ENCODE measurements at regions not wholly inside any gene's neighbourhood (a gene's known extent, or its start where the extent isn't known, plus 50 kb on each side); places are given as distances from the start of the nearest gene placed in this dataset.

- Histone ChIP-seq H3K9me2 (ENCODE audit: insufficient read depth) (no peaks in the 10 kb centered on the region), H3K4me2 (no peak overlapping the region), H3K36me3 (ENCODE audit: insufficient read depth) (0 out of 2 replicates have a peak, but pooled peaks cover 3% of the 10 kb centered on the region), H3K27me3 (ENCODE audit: insufficient read depth) (no peaks in the 10 kb centered on the region), H3K4me1 (ENCODE audit: insufficient read depth) (no peaks in the 10 kb centered on the region), H4K20me1 (replicated peaks; ENCODE audit: insufficient read depth) (no peaks in the 10 kb centered on the region), H3K27ac (ENCODE audit: low read depth) (no peak overlapping the region), H3K4me3 (no peak overlapping the region), H3F3A (replicated peaks; ENCODE audit: low read depth) (no peaks in the 10 kb centered on the region), H3K79me2 (replicated peaks; ENCODE audit: insufficient read depth) (no peaks in the 10 kb centered on the region), H2AFZ (no peak overlapping the region)
- Mint-ChIP-seq H3K4me3 (no peak overlapping the region), H3K4me1 (no peaks in the 10 kb centered on the region; the same call in 2 of the 3 replicates), H3K9me3 (no peaks in the 10 kb centered on the region; the same call in 2 of the 3 replicates), H3K27ac (no peak overlapping the region), H3K27me3 (ENCODE audit: insufficient read depth, low read depth, poor library complexity) (peaks cover 10% of the 10 kb centered on the region), H3K36me3 (ENCODE audit: low read depth) (no peaks in the 10 kb centered on the region)
- TF ChIP-seq ZNF331 (CRISPR knock-in tag; IDR thresholded peaks at IDR 0.05; ENCODE audit: low read depth) (no peak), ETS1 (IDR thresholded peaks at IDR 0.05) (no peak), EZH2phosphoT487 (IDR thresholded peaks at IDR 0.05; ENCODE audit: unreplicated experiment) (no peak), CTCF (conservative IDR thresholded peaks at IDR 0.05; ENCODE audit: low read depth in 2 of 2) (no peak)
- DNase-seq (ENCODE audit: low spot score) (no peak), ATAC-seq (no peak)
Measured at GRCh38 chr22:49352361-49353169, 475.1 kb downstream of the BRD1 start.

GRCh38 chr22:49351761-49352227 is 475.9 kb downstream of the BRD1 start:
- Mint-ChIP-seq H3K4me1 (no peaks in the 10 kb centered on the region; the same call in 2 of the 3 replicates), H3K27ac (no peak overlapping the region)
- DNase-seq (ENCODE audit: low spot score): no peak

More at GRCh38 chr22:49351761-49352227, 475.9 kb downstream of the BRD1 start:
- no peak for ATAC-seq
- H3K4me2 ChIP-seq: no peak overlapping the region
- 0 out of 2 replicates have a peak, but pooled peaks cover 3% of the 10 kb centered on the region for H3K36me3 ChIP-seq (ENCODE audit: insufficient read depth)
- no peaks in the 10 kb centered on the region for H3K9me2 ChIP-seq (ENCODE audit: insufficient read depth)
- H4K20me1 ChIP-seq (replicated peaks; ENCODE audit: insufficient read depth): no peaks in the 10 kb centered on the region
- no peak for TF ChIP-seq ZNF331 (CRISPR knock-in tag; IDR thresholded peaks at IDR 0.05; ENCODE audit: low read depth)
- no peaks in the 10 kb centered on the region for H3K79me2 ChIP-seq (replicated peaks; ENCODE audit: insufficient read depth)
- H3K4me1 ChIP-seq (ENCODE audit: insufficient read depth): no peaks in the 10 kb centered on the region
- no peak overlapping the region for H2AFZ ChIP-seq
- H3K27ac ChIP-seq (ENCODE audit: low read depth): no peak overlapping the region
- H3F3A ChIP-seq (replicated peaks; ENCODE audit: low read depth): no peaks in the 10 kb centered on the region
- Mint-ChIP-seq H3K9me3 (no peaks in the 10 kb centered on the region; the same call in 2 of the 3 replicates), H3K4me3 (no peak overlapping the region), H3K27me3 (ENCODE audit: insufficient read depth, low read depth, poor library complexity) (peaks cover 10% of the 10 kb centered on the region), H3K36me3 (ENCODE audit: low read depth) (no peaks in the 10 kb centered on the region; the same call in 2 of the 3 replicates)
- no peaks in the 10 kb centered on the region for H3K27me3 ChIP-seq (ENCODE audit: insufficient read depth)
- H3K4me3 ChIP-seq: no peak overlapping the region

All from GM23338 (cell line).